ENCODE measurements at regions not wholly inside any gene's neighbourhood (a gene's known extent, or its start where the extent isn't known, plus 50 kb on each side); places are given as distances from the start of the nearest gene placed in this dataset.

GRCh38 chr20:1824181-1824580 lies 71.0 kb upstream of the SIRPA start:
- TF ChIP-seq CTCF (conservative IDR thresholded peaks at IDR 0.05) = no peak
- H3K27me3 ChIP-seq (ENCODE audit: control insufficient read depth, insufficient read depth, low read length, poor library complexity, severe bottlenecking) = no peaks in the 10 kb centered on the region
- Mint-ChIP-seq H3K4me1 (peaks cover 12% of the 10 kb centered on the region), H3K27me3 (ENCODE audit: insufficient read depth) (no peaks in the 10 kb centered on the region), H3K27ac (no peak overlapping the region), H3K9me3 (no peaks in the 10 kb centered on the region), H3K4me3 (no peak overlapping the region), H3K36me3 (ENCODE audit: low read depth) (no peaks in the 10 kb centered on the region)
- no peak overlapping the region for H3K27ac ChIP-seq (ENCODE audit: low read depth, low read length)
- DNase-seq = no peak
- H3K4me3 ChIP-seq (ENCODE audit: low read length) = no peak overlapping the region
- H3K9me3 ChIP-seq (ENCODE audit: control insufficient read depth, low read length) = no peaks in the 10 kb centered on the region
- H3K36me3 ChIP-seq (ENCODE audit: control insufficient read depth, insufficient read depth, low read length) = no peaks in the 10 kb centered on the region
- H3K4me1 ChIP-seq (ENCODE audit: control insufficient read depth, insufficient read depth, low read length) = no peaks in the 10 kb centered on the region
- no peak overlapping the region for H3K9ac ChIP-seq (ENCODE audit: extremely low read depth, low read length, poor library complexity, severe bottlenecking)

- WGBS, 2 experiments (ENCODE audit: insufficient coverage in 1 of 2, insufficient read length in 1 of 2) = 85 to 87% methylated on average over 5 of the region's 5 CpGs
- no peaks in the 10 kb centered on the region for H3K36me3 ChIP-seq (ENCODE audit: control insufficient read depth, insufficient read depth, low read length)
- no peak overlapping the region for H3K9ac ChIP-seq (ENCODE audit: extremely low read depth, low read length, poor library complexity, severe bottlenecking)
- no peaks in the 10 kb centered on the region for H3K4me1 ChIP-seq (ENCODE audit: control insufficient read depth, insufficient read depth, low read length)
- no peak overlapping the region for H3K27ac ChIP-seq (ENCODE audit: low read depth, low read length)
- Mint-ChIP-seq H3K27me3 (ENCODE audit: insufficient read depth) (peaks cover 5% of the 10 kb centered on the region), H3K4me3 (no peak overlapping the region), H3K27ac (no peak overlapping the region), H3K4me1 (peaks cover 17% of the 10 kb centered on the region), H3K9me3 (no peaks in the 10 kb centered on the region), H3K36me3 (ENCODE audit: low read depth) (no peaks in the 10 kb centered on the region)
- DNase-seq = no peak
- H3K4me3 ChIP-seq (ENCODE audit: low read length) = no peak overlapping the region
- H3K9me3 ChIP-seq (ENCODE audit: control insufficient read depth, low read length) = no peaks in the 10 kb centered on the region
- peaks cover 4% of the 10 kb centered on the region for H3K27me3 ChIP-seq (ENCODE audit: control insufficient read depth, insufficient read depth, low read length, poor library complexity, severe bottlenecking)
- no peak for TF ChIP-seq CTCF (conservative IDR thresholded peaks at IDR 0.05)
Measured at GRCh38 chr20:1823450-1823844, 71.8 kb upstream of the SIRPA start.

GRCh38 chr20:1822564-1823449 lies 72.4 kb upstream of the SIRPA start:
- Histone ChIP-seq H3K4me3 (ENCODE audit: low read length) (no peak overlapping the region), H3K27me3 (ENCODE audit: control insufficient read depth, insufficient read depth, low read length, poor library complexity, severe bottlenecking) (peaks cover 9% of the 10 kb centered on the region), H3K9me3 (ENCODE audit: control insufficient read depth, low read length) (no peaks in the 10 kb centered on the region), H3K4me1 (ENCODE audit: control insufficient read depth, insufficient read depth, low read length) (no peaks in the 10 kb centered on the region), H3K36me3 (ENCODE audit: control insufficient read depth, insufficient read depth, low read length) (no peaks in the 10 kb centered on the region), H3K27ac (ENCODE audit: low read depth, low read length) (no peak overlapping the region), H3K9ac (ENCODE audit: extremely low read depth, low read length, poor library complexity, severe bottlenecking) (no peak overlapping the region)
- Mint-ChIP-seq H3K4me3 (no peak overlapping the region), H3K36me3 (ENCODE audit: low read depth) (no peaks in the 10 kb centered on the region), H3K27ac (no peak overlapping the region), H3K27me3 (ENCODE audit: insufficient read depth) (peaks cover 11% of the 10 kb centered on the region), H3K9me3 (no peaks in the 10 kb centered on the region), H3K4me1 (peaks cover 18% of the 10 kb centered on the region)
- TF ChIP-seq CTCF (conservative IDR thresholded peaks at IDR 0.05) = peak; percentile 19
- WGBS, 2 experiments (ENCODE audit: insufficient coverage in 1 of 2, insufficient read length in 1 of 2) = 80 to 84% methylated on average over 1 to 2 of the region's 4 CpGs
- no peak for DNase-seq
